ENCODE measurements at regions not wholly inside any gene's neighbourhood (a gene's known extent, or its start where the extent isn't known, plus 50 kb on each side); places are given as distances from the start of the nearest gene placed in this dataset.

- H3K27me3 ChIP-seq (ENCODE audit: low read depth), result no peaks in the 10 kb centered on the region
- intact Hi-C loops (cut with DNase I), result no loop called here
- H3K4me3 ChIP-seq, result no peak overlapping the region
- no peak overlapping the region for H3K27ac ChIP-seq
- H3K4me1 ChIP-seq, result no peaks in the 10 kb centered on the region
- H3K36me3 ChIP-seq, result no peaks in the 10 kb centered on the region
- no peaks in the 10 kb centered on the region for H3K9me3 ChIP-seq
- ATAC-seq (no peak), DNase-seq (no peak)
- TF ChIP-seq CTCF (IDR thresholded peaks at IDR 0.05), result no peak
Measured at GRCh38 chr6:74870403-74870802, 335.4 kb downstream of the COL12A1 start.

- Histone ChIP-seq H3K27me3 (ENCODE audit: low read depth) (no peaks in the 10 kb centered on the region), H3K9me3 (no peaks in the 10 kb centered on the region), H3K4me3 (no peak overlapping the region), H3K27ac (no peak overlapping the region), H3K4me1 (no peaks in the 10 kb centered on the region), H3K36me3 (no peaks in the 10 kb centered on the region)
- intact Hi-C loops (cut with DNase I), result no loop called here
- DNase-seq (no peak), ATAC-seq (no peak)
- TF ChIP-seq CTCF (IDR thresholded peaks at IDR 0.05), result no peak
Measured at GRCh38 chr6:74867291-74867690, 338.6 kb downstream of the COL12A1 start.

GRCh38 chr6:74863968-74864367, 341.9 kb downstream of the COL12A1 start:
- ATAC-seq (no peak), DNase-seq (no peak)
- Histone ChIP-seq H3K4me3 (no peak overlapping the region), H3K36me3 (no peaks in the 10 kb centered on the region), H3K27me3 (ENCODE audit: low read depth) (no peaks in the 10 kb centered on the region), H3K4me1 (no peaks in the 10 kb centered on the region), H3K27ac (no peak overlapping the region), H3K9me3 (no peaks in the 10 kb centered on the region)
- TF ChIP-seq CTCF (IDR thresholded peaks at IDR 0.05), result no peak
- intact Hi-C loops (cut with DNase I), result no loop called here

GRCh38 chr6:74860456-74860855, 345.4 kb downstream of the COL12A1 start:
- H3K9me3 ChIP-seq, result no peaks in the 10 kb centered on the region
- TF ChIP-seq CTCF (IDR thresholded peaks at IDR 0.05), result no peak
- no peak overlapping the region for H3K4me3 ChIP-seq
- DNase-seq (no peak), ATAC-seq (no peak)
- H3K27me3 ChIP-seq (ENCODE audit: low read depth), result no peaks in the 10 kb centered on the region
- H3K4me1 ChIP-seq, result no peaks in the 10 kb centered on the region
- no peaks in the 10 kb centered on the region for H3K36me3 ChIP-seq
- H3K27ac ChIP-seq, result no peak overlapping the region
- intact Hi-C loops (cut with DNase I), result no loop called here

- no peaks in the 10 kb centered on the region for H3K9me3 ChIP-seq
- no peaks in the 10 kb centered on the region for H3K27me3 ChIP-seq (ENCODE audit: low read depth)
- no peak overlapping the region for H3K27ac ChIP-seq
- intact Hi-C loops (cut with DNase I), result no loop called here
- H3K36me3 ChIP-seq, result no peaks in the 10 kb centered on the region
- no peak for DNase-seq
- no peaks in the 10 kb centered on the region for H3K4me1 ChIP-seq
- no peak overlapping the region for H3K4me3 ChIP-seq
- no peak for ATAC-seq
- TF ChIP-seq CTCF (IDR thresholded peaks at IDR 0.05), result no peak
Measured at GRCh38 chr6:74857157-74857556, 348.7 kb downstream of the COL12A1 start.

- H3K9me3 ChIP-seq, result no peaks in the 10 kb centered on the region
- no peak for TF ChIP-seq CTCF (IDR thresholded peaks at IDR 0.05)
- intact Hi-C loops (cut with DNase I), result no loop called here
- no peak overlapping the region for H3K4me3 ChIP-seq
- no peak overlapping the region for H3K27ac ChIP-seq
- ATAC-seq (no peak), DNase-seq (no peak)
- no peaks in the 10 kb centered on the region for H3K36me3 ChIP-seq
- H3K27me3 ChIP-seq (ENCODE audit: low read depth), result no peaks in the 10 kb centered on the region
- H3K4me1 ChIP-seq, result no peaks in the 10 kb centered on the region
Measured at GRCh38 chr6:74853991-74854390, 351.9 kb downstream of the COL12A1 start.
